HG03064 (cell line): ENCODE measurements at regions not wholly inside any gene's neighbourhood (a gene's known extent, or its start where the extent isn't known, plus 50 kb on each side); places are given as distances from the start of the nearest gene placed in this dataset.

Experiments
- ATAC-seq: cut with Tn5 transposase; IDR thresholded peaks from one replicate; pipeline ENCODE4 v1.9.1; 2021; ENCODE audit warnings: low read depth; ENCODE audit not compliant: unreplicated experiment

- no peak for ATAC-seq
Observed at GRCh38 chr3:159850481-159850880, 138.2 kb upstream of the IL12A start.

GRCh38 chr3:159852266-159852665 lies 136.4 kb upstream of the IL12A start:
- no peak for ATAC-seq

- no peak for ATAC-seq
Observed at GRCh38 chr3:159852821-159853505, 135.7 kb upstream of the IL12A start.

- no peak for ATAC-seq
Observed at GRCh38 chr3:159853506-159853864, 135.2 kb upstream of the IL12A start.

GRCh38 chr3:159854500-159855124 lies 134.0 kb upstream of the IL12A start:
- ATAC-seq: no peak

GRCh38 chr3:159855599-159856346 lies 132.9 kb upstream of the IL12A start:
- no peak for ATAC-seq

- no peak for ATAC-seq
Observed at GRCh38 chr3:159856590-159857104, 132.0 kb upstream of the IL12A start.

- no peak for ATAC-seq
Observed at GRCh38 chr3:159857840-159858239, 130.8 kb upstream of the IL12A start.

- ATAC-seq: no peak
Observed at GRCh38 chr3:159858650-159859049, 130.0 kb upstream of the IL12A start.

- no peak for ATAC-seq
Observed at GRCh38 chr3:159859424-159859823, 129.2 kb upstream of the IL12A start.

- ATAC-seq: no peak
Observed at GRCh38 chr3:159859836-159860235, 128.8 kb upstream of the IL12A start.

GRCh38 chr3:159860269-159861116 lies 128.1 kb upstream of the IL12A start:
- no peak for ATAC-seq

GRCh38 chr3:159861369-159861987 lies 127.2 kb upstream of the IL12A start:
- ATAC-seq: peak; percentile 65

GRCh38 chr3:159865041-159865579 lies 123.5 kb upstream of the IL12A start:
- ATAC-seq: no peak

- no peak for ATAC-seq
Observed at GRCh38 chr3:159866201-159866746, 122.4 kb upstream of the IL12A start.

GRCh38 chr3:159867372-159867771 lies 121.3 kb upstream of the IL12A start:
- no peak for ATAC-seq

- ATAC-seq: no peak
Observed at GRCh38 chr3:159870723-159871122, 117.9 kb upstream of the IL12A start.

GRCh38 chr3:159872374-159873109 lies 116.1 kb upstream of the IL12A start:
- ATAC-seq: no peak

GRCh38 chr3:159875116-159875515 lies 113.5 kb upstream of the IL12A start:
- no peak for ATAC-seq
